HG03342 (cell line): ENCODE measurements at regions not wholly inside any gene's neighbourhood (a gene's known extent, or its start where the extent isn't known, plus 50 kb on each side); places are given as distances from the start of the nearest gene placed in this dataset.
"Not testable (repeated sequence)": the region's sequence is repeated elsewhere in the genome, so short reads cannot be mapped to it uniquely, and the experiment has no call there.

Experiments
- ATAC-seq: cut with Tn5 transposase; IDR thresholded peaks from one replicate; pipeline ENCODE4 v1.9.1; 2021; ENCODE audit warnings: mild to moderate bottlenecking, moderate library complexity; ENCODE audit not compliant: unreplicated experiment

DNA sequence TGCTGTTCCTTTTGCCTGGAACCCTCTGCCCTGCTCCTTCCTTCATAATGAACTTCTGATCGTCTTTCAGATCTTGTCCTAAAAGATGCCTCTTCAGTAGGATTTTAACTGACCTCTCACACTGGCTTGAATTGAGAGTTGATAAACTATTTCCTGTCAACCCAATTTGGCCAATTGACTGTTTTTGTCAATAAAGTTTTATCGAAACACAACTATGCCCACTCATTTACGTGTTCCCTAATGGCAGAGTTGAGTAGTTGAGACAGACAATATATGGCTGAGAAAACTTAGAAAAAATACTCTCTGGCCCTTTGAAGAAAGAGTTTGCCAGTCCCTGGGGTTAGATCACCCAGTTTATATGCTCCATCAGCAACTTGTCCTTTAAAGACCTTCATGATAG lies 171.7 kb upstream of the TBX3 start:
- ATAC-seq: no peak

DNA sequence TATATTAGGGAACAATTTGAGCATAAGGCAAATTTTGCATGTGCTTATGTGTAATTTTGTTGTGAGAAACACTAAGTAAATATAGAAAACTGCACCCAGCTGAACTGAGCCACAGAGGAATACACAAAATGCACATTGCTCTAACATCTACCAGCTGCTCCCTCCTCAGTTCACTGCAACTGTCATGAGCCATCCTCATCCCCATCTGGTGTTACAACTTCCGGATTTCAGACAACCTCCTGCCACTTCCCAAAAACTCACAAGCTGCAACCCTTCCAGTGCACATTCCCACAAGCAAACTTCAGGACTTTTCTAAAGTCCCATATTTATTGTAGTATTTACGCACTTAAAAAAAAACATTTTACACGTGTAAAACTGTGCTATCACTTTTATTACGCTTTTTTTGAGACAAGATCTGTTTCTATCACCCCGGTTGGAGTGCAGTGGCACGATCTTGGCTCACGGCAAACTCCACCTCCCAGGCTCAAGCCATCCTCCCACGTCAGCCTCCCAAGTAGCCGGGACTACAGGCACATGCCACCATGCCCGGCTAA lies 169.1 kb upstream of the TBX3 start:
- no peak for ATAC-seq

GRCh38 chr12:114851981-114852380 lies 168.0 kb upstream of the TBX3 start:
- ATAC-seq: no peak

GRCh38 chr12:114850661-114851275 lies 166.8 kb upstream of the TBX3 start:
- ATAC-seq: no peak

- no peak for ATAC-seq
Observed at GRCh38 chr12:114848666-114849065, 164.7 kb upstream of the TBX3 start.

- no peak for ATAC-seq
Observed at GRCh38 chr12:114847441-114848035, 163.6 kb upstream of the TBX3 start.

GRCh38 chr12:114846771-114847170 lies 162.8 kb upstream of the TBX3 start:
- ATAC-seq: no peak

GRCh38 chr12:114841557-114842251 lies 157.7 kb upstream of the TBX3 start:
- ATAC-seq: no peak

DNA sequence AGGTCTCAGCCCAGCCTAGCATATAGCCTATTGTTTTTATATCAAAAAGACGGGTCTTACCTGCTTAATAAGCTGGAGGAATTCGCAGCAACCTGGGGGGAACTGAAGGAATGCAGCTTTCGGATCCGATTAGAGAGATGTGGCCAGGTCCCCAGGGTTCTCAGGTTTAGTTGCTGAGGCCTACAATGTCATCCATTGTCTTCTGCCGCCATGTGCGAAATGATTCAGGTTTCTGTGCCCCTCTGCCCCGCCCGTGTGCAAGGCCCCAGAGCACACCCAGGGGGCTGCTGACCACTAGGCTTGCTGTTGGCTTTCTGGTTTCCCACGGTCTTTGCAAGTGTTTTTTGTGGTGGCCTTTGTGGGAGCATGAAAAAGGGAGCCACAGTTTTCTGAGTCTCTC lies 154.5 kb upstream of the TBX3 start:
- no peak for ATAC-seq

DNA sequence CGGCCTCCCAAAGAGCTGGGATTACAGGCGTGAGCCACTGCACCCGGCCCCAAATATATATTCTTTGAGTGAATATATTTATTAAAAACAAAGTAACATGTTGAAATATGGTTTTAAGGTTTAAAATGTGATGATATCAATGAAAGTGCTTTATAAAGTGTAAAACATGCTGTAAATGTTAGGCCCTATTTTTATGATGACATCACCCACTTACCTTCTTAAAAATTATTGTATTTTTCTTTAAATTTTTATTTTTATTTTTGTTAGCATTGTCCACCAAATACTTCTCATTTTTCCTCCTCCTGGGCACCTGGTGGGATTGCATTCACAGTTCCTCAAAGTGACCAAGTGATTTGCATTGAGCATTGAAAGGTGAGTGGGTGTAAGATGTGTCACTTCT lies 152.6 kb upstream of the TBX3 start:
- no peak for ATAC-seq

- no peak for ATAC-seq
Observed at GRCh38 chr12:114835031-114835430, 151.1 kb upstream of the TBX3 start.

DNA sequence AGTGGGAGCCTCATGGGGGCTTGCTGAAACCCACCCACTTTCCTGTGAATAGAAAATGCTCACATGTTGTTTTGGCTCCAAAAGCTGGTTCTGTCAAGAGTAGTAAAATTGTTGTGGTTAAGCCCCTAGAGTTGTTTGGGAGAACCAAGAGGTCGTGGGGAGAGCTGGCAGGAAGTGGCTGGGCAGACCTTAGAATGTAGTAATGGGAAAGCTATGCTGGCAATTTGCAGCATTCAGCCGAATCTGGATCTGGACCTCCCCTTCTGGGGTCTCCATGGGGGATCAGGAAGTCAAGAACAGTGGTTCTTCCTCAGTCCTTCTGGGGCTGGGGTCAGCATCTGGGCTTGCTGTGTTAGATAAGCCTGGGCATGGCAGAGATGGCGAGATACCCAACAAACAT lies 150.6 kb upstream of the TBX3 start:
- no peak for ATAC-seq

DNA sequence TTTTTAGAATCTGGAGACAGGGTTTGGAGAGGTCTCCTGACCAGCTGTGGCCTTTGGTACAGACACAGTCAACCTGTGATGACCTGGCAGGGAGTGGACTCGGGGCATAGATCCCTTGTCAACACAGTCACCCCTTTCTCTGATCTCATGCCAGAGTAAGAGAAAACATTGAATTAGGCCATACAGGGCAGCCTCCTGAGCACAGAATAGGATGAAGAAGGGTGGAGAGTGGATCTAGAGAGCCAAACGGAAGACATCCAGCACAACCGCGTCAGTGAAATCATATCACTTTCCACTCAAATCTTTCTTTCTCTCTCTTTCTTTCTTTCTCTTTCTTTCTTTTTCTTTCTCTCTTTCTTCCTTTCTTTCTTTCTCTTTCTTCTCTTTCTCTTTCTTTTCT lies 145.9 kb upstream of the TBX3 start:
- ATAC-seq: no peak

DNA sequence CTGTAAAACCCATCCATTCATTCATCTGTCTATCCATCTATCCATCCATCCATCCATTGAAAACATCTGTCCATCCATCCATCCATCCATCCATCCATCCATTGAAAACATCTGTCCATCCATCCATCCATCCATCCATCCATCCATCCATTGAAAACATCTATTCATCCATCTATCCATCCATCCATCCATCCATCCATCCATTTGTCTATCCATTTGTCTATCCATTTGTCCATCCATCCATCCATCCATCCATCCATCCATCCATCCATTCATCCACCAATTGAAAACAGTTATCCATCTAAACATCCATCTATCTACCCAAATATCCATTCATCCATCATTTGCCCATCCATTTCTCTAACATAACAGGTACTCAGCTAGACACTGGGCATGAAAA lies 145.3 kb upstream of the TBX3 start:
- ATAC-seq: not testable (repeated sequence)

DNA sequence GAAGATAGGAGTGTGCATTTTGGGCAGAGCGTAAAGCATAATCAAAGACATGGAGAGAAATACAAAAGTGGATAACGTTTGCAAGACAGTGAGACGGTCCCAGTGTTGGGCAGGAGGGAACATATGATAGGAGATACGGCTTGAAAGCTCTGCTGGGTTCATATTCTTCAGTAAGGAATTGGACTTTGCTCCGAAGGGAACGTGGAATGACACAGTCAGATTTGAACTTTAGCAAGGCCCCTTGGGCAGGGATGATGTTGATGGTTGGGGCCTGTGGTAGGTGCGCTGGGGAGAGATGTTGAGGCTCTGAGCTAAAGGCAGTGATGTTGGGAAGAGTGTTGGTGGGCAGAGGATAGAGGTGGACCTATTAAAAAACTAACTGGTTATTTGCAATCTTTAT lies 143.5 kb upstream of the TBX3 start:
- no peak for ATAC-seq

DNA sequence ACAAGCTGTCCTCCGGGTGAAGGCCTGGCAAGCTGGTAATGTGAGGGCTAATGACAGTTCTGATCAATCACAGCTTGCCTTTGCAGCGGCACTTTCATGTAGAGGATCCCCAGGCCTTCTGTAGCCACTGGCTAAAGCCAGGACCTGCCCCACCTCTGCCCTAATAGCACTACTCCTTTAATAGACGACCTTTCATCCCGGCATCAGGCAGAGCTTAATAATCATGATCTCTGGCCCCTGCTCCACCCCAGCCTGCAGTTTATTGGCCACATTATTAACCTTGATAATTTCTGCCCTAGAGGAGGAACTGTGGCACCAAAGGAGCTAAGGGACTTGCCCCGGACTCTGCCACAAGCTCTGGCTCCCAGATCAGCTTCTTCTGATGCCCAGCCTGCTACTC lies 142.3 kb upstream of the TBX3 start:
- no peak for ATAC-seq

GRCh38 chr12:114823724-114824123 lies 139.7 kb upstream of the TBX3 start:
- no peak for ATAC-seq

- no peak for ATAC-seq
Observed at GRCh38 chr12:114821570-114821969, 137.6 kb upstream of the TBX3 start.

DNA sequence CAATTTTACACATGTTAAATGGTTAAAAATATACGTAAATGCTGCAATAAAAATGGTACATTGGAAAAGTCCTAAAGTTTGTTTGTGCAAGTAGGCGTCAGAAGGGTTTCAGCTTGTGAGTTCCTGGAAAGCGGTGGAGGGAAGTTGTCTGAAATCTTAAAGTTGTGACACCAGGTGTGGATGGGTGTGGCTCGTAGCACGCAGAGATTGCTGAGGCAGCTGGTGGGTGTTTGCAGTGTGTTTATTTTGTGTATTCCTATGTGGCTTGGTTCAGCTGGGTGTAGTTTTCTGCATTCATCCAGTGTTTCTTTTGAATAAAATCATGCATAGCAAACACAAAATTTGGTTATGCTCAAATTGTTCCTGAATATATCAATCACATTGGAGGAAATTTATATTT lies 136.8 kb upstream of the TBX3 start:
- no peak for ATAC-seq

- ATAC-seq: no peak
Observed at GRCh38 chr12:114817571-114818425, 133.8 kb upstream of the TBX3 start.
